ENCODE measurements at regions not wholly inside any gene's neighbourhood (a gene's known extent, or its start where the extent isn't known, plus 50 kb on each side); places are given as distances from the start of the nearest gene placed in this dataset.

DNA sequence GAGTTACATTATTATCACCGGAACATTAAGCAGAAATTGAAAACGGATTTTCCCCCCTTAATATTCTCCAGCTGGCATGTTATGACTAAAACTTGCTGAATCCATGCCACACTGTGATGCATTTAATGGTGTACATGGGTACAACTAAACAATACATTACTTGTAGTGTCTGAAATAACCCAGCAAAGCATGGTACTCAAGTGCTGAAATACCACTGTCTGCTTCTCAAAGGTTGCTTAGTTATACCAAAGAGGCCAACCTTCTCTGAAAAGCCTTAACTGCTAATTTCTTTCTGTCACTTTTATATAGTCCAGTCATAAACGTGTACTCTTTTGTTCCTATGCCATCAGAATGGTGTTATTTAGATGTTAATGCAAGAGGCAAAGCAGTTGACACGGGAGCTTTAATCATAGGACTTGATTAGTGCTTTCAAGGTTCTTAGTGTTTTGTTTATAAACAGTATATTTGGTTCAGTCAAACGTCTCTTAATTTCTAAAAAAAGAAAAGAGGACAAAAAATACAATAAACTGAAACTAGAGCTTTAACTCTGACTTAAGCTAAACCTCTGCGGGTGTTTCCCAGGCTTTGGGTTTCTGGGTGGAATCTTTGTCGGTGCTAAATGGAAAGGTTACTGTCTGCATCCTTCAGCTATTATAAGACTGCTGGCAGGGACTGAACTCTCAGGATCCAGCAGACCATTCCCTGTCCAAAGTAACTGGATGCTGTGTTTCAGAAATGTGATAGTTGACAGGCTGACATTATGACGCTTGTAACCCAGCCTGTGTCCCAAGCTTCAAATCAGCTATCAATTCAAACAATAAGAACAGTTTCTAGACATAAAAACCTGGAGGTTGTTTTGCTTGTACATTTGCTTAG lies 202.6 kb downstream of the PPP1R3A start:
- no peak for ATAC-seq
- no peak for TF ChIP-seq TOX (CRISPR knock-in tag; IDR thresholded peaks at IDR 0.05; ENCODE audit: borderline replicate concordance)

DNA sequence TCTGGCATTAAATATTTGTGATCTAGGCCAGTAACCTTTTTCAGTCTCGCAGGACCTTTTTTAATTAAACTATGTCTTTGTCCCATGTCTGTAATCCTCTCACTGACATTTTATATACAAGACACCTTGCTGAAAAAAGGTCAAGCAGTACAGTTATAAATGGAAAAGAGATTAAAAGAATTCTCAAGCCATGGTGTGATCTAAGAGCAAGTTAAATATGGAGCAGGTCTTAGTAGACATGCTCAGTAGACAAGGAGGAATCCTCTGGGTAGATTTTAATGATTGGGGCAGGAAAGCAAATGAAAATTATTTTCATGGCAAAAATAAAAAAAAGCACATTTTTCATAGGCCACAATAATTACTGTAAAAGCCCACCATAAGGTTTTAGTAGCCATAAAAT lies 203.5 kb downstream of the PPP1R3A start:
- ATAC-seq = no peak
- TF ChIP-seq ZNF8 (CRISPR knock-in tag; IDR thresholded peaks at IDR 0.05) (no peak), SNAI2 (CRISPR knock-in tag; IDR thresholded peaks at IDR 0.05) (no peak)
- TF ChIP-seq, protein P1, sequence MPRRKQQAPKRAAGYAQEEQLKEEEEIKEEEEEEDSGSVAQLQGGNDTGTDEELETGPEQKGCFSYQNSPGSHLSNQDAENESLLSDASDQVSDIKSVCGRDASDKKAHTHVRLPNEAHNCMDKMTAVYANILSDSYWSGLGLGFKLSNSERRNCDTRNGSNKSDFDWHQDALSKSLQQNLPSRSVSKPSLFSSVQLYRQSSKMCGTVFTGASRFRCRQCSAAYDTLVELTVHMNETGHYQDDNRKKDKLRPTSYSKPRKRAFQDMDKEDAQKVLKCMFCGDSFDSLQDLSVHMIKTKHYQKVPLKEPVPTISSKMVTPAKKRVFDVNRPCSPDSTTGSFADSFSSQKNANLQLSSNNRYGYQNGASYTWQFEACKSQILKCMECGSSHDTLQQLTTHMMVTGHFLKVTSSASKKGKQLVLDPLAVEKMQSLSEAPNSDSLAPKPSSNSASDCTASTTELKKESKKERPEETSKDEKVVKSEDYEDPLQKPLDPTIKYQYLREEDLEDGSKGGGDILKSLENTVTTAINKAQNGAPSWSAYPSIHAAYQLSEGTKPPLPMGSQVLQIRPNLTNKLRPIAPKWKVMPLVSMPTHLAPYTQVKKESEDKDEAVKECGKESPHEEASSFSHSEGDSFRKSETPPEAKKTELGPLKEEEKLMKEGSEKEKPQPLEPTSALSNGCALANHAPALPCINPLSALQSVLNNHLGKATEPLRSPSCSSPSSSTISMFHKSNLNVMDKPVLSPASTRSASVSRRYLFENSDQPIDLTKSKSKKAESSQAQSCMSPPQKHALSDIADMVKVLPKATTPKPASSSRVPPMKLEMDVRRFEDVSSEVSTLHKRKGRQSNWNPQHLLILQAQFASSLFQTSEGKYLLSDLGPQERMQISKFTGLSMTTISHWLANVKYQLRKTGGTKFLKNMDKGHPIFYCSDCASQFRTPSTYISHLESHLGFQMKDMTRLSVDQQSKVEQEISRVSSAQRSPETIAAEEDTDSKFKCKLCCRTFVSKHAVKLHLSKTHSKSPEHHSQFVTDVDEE (CRISPR knock-in tag; IDR thresholded peaks at IDR 0.05) = no peak

DNA sequence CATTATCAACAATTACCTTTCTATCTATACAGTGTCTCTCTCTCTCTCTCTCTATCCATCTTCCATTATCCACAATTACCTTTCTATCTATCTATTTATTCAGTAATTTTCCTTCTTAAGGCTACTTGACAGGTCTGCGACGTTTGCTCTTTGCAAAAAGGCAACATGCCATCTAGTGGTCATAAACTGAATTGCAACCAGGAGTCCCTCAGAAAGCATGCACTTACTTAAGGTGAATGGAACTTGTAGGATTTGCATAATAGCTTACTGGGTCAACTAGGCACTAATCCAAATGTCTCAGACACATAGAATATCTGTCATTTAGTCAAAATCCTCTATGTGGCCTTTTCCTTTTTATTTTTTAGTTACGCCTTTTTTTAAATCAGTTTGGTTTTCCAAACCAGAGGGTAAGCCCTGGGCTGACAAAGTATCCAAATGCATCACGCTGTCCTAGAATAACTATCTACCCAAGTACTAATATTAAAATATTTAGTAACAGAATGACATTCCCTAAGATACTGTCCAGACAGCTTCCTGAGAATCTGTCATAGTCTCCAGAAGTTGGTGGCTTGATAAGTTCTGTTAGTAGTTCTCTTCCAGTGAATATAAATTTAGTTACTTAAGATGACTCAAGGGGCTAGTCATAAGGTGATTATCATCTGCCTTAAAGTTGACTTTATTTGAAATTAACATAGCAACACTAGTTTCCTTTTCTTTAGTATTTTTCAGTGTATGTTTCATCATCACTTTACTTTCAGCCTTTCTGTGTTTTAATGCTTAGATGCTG lies 208.3 kb downstream of the PPP1R3A start:
- ATAC-seq = peak; percentile 99
- TF ChIP-seq OSR1 (CRISPR knock-in tag; IDR thresholded peaks at IDR 0.05) (no peak), ZNF8 (CRISPR knock-in tag; IDR thresholded peaks at IDR 0.05) (no peak), ZC3H10 (CRISPR knock-in tag; IDR thresholded peaks at IDR 0.05) (no peak), TCF4 (CRISPR knock-in tag; IDR thresholded peaks at IDR 0.05; ENCODE audit: borderline replicate concordance) (no peak), GLIS3 (CRISPR knock-in tag; IDR thresholded peaks at IDR 0.05) (no peak), ZFP3 (CRISPR knock-in tag; IDR thresholded peaks at IDR 0.05) (no peak), TOX (CRISPR knock-in tag; IDR thresholded peaks at IDR 0.05; ENCODE audit: borderline replicate concordance) (no peak)
- TF ChIP-seq, protein P1 (CRISPR knock-in tag; IDR thresholded peaks at IDR 0.05) = no peak
- TF ChIP-seq, protein P2, sequence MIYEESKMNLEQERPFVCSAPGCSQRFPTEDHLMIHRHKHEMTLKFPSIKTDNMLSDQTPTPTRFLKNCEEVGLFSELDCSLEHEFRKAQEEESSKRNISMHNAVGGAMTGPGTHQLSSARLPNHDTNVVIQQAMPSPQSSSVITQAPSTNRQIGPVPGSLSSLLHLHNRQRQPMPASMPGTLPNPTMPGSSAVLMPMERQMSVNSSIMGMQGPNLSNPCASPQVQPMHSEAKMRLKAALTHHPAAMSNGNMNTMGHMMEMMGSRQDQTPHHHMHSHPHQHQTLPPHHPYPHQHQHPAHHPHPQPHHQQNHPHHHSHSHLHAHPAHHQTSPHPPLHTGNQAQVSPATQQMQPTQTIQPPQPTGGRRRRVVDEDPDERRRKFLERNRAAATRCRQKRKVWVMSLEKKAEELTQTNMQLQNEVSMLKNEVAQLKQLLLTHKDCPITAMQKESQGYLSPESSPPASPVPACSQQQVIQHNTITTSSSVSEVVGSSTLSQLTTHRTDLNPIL (CRISPR knock-in tag; IDR thresholded peaks at IDR 0.05; ENCODE audit: low read depth) = no peak

DNA sequence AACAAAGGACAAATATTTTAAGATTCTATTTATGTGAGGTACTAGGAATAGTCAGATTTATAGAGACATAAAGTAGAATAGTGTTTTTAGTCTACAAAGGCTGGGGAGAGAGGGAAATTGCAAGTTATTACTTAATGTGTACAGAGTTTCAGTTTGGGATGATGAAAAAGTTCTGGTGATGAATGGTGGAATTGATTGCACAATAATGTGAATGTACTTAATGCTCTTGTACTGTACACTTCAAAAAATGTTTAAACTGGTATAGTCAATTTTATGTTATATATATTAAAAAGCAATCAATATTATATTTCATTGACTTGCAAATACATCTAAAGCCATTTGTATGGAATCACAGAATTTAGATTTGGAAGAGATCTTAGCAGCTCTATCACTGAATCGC lies 213.4 kb downstream of the PPP1R3A start:
- TF ChIP-seq SNAI2 (CRISPR knock-in tag; IDR thresholded peaks at IDR 0.05) (no peak), PPARA (CRISPR knock-in tag; IDR thresholded peaks at IDR 0.05; ENCODE audit: borderline replicate concordance) (no peak), ZFP3 (CRISPR knock-in tag; IDR thresholded peaks at IDR 0.05) (no peak), ZNF8 (CRISPR knock-in tag; IDR thresholded peaks at IDR 0.05) (no peak), ZNF565 (CRISPR knock-in tag; conservative IDR thresholded peaks at IDR 0.05; ENCODE audit: low read depth) (no peak), ZFP30 (CRISPR knock-in tag; IDR thresholded peaks at IDR 0.05) (no peak), GLIS3 (CRISPR knock-in tag; IDR thresholded peaks at IDR 0.05) (no peak), TOX (CRISPR knock-in tag; IDR thresholded peaks at IDR 0.05; ENCODE audit: borderline replicate concordance) (no peak), OSR1 (CRISPR knock-in tag; IDR thresholded peaks at IDR 0.05) (no peak), TCF4 (CRISPR knock-in tag; IDR thresholded peaks at IDR 0.05; ENCODE audit: borderline replicate concordance) (no peak)
- TF ChIP-seq, protein P3, sequence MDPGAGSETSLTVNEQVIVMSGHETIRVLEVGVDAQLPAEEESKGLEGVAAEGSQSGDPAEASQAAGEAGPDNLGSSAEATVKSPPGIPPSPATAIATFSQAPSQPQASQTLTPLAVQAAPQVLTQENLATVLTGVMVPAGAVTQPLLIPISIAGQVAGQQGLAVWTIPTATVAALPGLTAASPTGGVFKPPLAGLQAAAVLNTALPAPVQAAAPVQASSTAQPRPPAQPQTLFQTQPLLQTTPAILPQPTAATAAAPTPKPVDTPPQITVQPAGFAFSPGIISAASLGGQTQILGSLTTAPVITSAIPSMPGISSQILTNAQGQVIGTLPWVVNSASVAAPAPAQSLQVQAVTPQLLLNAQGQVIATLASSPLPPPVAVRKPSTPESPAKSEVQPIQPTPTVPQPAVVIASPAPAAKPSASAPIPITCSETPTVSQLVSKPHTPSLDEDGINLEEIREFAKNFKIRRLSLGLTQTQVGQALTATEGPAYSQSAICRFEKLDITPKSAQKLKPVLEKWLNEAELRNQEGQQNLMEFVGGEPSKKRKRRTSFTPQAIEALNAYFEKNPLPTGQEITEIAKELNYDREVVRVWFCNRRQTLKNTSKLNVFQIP (CRISPR knock-in tag; IDR thresholded peaks at IDR 0.05; ENCODE audit: borderline replicate concordance, low read depth) = no peak
- TF ChIP-seq, protein P4, sequence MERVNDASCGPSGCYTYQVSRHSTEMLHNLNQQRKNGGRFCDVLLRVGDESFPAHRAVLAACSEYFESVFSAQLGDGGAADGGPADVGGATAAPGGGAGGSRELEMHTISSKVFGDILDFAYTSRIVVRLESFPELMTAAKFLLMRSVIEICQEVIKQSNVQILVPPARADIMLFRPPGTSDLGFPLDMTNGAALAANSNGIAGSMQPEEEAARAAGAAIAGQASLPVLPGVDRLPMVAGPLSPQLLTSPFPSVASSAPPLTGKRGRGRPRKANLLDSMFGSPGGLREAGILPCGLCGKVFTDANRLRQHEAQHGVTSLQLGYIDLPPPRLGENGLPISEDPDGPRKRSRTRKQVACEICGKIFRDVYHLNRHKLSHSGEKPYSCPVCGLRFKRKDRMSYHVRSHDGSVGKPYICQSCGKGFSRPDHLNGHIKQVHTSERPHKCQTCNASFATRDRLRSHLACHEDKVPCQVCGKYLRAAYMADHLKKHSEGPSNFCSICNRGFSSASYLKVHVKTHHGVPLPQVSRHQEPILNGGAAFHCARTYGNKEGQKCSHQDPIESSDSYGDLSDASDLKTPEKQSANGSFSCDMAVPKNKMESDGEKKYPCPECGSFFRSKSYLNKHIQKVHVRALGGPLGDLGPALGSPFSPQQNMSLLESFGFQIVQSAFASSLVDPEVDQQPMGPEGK (CRISPR knock-in tag; IDR thresholded peaks at IDR 0.05; ENCODE audit: borderline replicate concordance) = no peak
- no peak for ATAC-seq
